ENCODE measurements at regions not wholly inside any gene's neighbourhood (a gene's known extent, or its start where the extent isn't known, plus 50 kb on each side); places are given as distances from the start of the nearest gene placed in this dataset.

DNA sequence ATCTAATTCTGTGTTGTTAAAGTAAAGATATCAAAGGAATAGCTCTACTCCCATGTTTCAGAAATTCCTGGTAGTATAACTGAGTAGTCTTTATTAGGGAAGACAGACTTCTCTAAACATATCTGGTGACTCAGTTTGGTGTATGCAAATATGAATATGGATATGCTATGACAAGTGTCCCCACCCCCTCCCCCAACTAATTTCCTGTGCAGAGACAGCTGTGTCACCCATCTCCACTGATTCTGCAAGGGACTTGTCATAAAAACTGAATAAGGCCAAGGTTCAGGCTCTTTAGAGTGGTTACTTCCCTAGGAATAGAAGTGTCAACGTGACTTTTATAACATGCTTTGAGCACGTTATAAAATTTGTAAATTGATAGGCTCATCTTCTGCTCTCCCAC is 429.1 kb downstream of the DAD1 start:
- intact Hi-C loops (cut with DNase I), result no loop called here
- no peak for DNase-seq (ENCODE audit: low spot score)
- ATAC-seq, result no peak

- intact Hi-C loops (cut with DNase I), result no loop called here
- DNase-seq (ENCODE audit: low spot score), result no peak
- no peak for ATAC-seq
Observed at GRCh38 chr14:22159099-22159498, 429.9 kb downstream of the DAD1 start.

- intact Hi-C loops (cut with DNase I), result no loop called here
- ATAC-seq (no peak), DNase-seq (ENCODE audit: low spot score) (no peak)
Observed at GRCh38 chr14:22158560-22158959, 430.5 kb downstream of the DAD1 start.

- ATAC-seq (no peak), DNase-seq (ENCODE audit: low spot score) (no peak)
- intact Hi-C loops (cut with DNase I), result no loop called here
Observed at GRCh38 chr14:22155571-22155970, 433.5 kb downstream of the DAD1 start.

GRCh38 chr14:22152903-22153302 is 436.1 kb downstream of the DAD1 start:
- intact Hi-C loops (cut with DNase I), result no loop called here

GRCh38 chr14:22152161-22152870 is 436.7 kb downstream of the DAD1 start:
- no peak for ATAC-seq
- no peak for DNase-seq (ENCODE audit: low spot score)
- intact Hi-C loops (cut with DNase I), result no loop called here

More at GRCh38 chr14:22152903-22153302, 436.1 kb downstream of the DAD1 start:
- DNase-seq (ENCODE audit: low spot score), result no peak
- ATAC-seq, result no peak

- DNase-seq (ENCODE audit: low spot score), result no peak
- intact Hi-C loops (cut with DNase I), result no loop called here
- ATAC-seq, result no peak
Observed at GRCh38 chr14:22151121-22151520, 437.9 kb downstream of the DAD1 start.

GRCh38 chr14:22149058-22149457 is 440.0 kb downstream of the DAD1 start:
- intact Hi-C loops (cut with DNase I), result no loop called here
- DNase-seq (ENCODE audit: low spot score) (no peak), ATAC-seq (no peak)

- intact Hi-C loops (cut with DNase I), result no loop called here
- DNase-seq (ENCODE audit: low spot score) (no peak), ATAC-seq (no peak)
Observed at GRCh38 chr14:22147716-22148115, 441.3 kb downstream of the DAD1 start.

GRCh38 chr14:22143363-22143762 is 445.7 kb downstream of the DAD1 start:
- no peak for ATAC-seq
- intact Hi-C loops (cut with DNase I), result no loop called here
- DNase-seq (ENCODE audit: low spot score), result no peak

DNA sequence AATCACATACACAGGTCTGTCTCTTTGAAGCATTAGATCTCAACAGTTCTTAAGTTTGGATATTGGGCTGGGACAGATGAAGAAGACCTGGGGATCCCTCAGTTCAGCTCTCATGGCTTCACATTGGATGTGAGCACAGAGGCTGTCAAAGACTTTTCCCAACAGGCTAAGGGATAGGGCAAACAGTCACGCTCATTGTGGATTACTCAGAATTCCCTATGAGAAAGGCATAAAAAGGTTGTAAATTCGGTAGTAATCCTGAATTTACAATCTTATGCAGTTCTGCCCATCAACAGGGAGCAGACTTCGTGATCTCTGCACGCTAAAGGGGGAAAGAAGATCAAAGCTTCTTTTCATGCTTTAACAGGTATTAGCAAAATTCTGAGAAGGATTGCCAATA is 448.4 kb downstream of the DAD1 start:
- DNase-seq (ENCODE audit: low spot score) (no peak), ATAC-seq (no peak)
- intact Hi-C loops (cut with DNase I), result no loop called here

DNA sequence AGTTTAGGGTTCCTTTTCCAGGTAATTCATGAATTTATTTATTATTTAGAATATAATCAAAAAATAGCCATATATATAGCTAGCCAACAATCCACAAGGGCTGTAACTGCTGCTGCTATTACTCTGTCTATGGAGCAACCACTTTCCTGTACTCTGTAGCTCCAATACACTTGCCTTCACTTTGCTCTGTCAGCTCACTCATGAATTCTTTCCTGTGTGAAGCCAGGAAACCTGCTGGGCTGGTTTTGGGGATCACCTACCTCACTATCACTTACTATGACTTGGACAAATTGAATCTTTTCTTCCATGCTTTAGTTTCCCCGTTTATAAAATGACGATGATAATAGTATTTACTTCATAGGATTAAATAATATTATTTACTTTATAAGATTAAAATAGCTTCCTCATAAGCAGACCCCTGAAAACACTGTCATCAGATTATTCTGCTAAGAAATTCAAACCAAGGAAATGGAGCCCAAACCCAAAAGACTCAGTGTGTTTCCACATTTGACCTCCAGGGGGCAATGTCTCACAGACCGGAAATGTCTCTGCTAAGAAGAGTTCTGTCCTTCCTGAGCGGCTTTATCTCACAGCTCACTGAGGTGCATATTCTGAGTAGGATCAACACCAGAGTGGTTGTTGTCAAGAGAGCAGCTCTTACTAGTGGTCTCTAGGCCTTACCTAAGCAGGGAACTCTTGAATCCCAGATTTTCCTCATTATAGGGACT is 457.1 kb downstream of the DAD1 start:
- DNase-seq (ENCODE audit: low spot score) (no peak), ATAC-seq (no peak)
- intact Hi-C loops (cut with DNase I), result no loop called here

DNA sequence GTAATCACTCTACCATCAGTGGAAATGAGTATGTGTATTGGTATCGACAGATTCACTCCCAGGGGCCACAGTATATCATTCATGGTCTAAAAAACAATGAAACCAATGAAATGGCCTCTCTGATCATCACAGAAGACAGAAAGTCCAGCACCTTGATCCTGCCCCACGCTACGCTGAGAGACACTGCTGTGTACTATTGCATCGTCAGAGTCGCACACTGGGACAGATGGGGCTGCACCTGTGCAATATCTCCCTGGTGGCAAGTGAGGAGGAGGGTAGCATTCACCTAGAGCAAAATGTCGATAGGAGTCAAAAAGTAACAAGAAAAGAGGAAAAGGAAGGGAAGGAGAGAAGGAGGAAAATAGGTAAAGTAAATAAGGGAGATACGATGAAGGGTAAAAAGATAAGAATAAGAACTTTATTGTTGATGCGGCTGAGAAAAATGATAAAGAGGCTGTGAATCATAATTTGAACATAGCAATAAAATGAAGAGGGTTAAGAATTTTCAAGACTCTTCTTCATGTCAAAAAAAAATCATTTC is 450.5 kb upstream of the OR4E1 start:
- intact Hi-C loops (cut with DNase I), result no loop called here
- DNase-seq (ENCODE audit: low spot score) (no peak), ATAC-seq (no peak)

- intact Hi-C loops (cut with DNase I), result no loop called here
- no peak for ATAC-seq
Observed at GRCh38 chr14:22122829-22123560, 449.4 kb upstream of the OR4E1 start.

DNA sequence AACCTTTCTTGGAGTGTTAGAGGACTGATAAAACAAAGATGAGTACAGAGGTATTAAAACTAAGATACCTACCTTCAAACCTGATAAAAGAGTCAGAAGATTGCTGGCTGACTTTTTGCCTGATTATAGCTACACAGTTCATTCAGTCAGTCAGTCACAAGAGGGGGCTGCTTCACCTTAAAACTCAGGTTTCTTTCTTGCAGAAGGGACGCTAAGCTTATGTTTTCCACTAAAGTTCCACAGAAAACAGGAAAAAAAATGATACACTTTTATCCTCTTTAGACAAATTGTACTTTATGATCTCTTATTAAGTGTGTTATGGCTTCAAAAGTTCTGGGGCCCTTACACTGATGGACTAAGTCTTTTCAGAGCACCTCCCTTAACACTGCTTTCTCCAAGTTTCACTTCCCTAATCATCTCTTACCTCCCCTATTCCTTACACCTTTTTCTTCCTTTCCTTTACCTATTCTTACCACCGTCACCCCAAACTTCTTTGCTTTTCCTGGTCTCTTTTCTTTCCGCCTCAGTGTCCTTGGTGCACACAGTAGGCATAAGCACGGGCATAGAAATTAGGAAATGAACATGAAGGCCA is 448.7 kb upstream of the OR4E1 start:
- intact Hi-C loops (cut with DNase I), result no loop called here
- no peak for DNase-seq (ENCODE audit: low spot score)
- no peak for ATAC-seq

More at GRCh38 chr14:22122829-22123560, 449.4 kb upstream of the OR4E1 start:
- no peak for DNase-seq (ENCODE audit: low spot score)

GRCh38 chr14:22118899-22119477 is 445.4 kb upstream of the OR4E1 start:
- ATAC-seq, result no peak
- DNase-seq (ENCODE audit: low spot score), result no peak
- intact Hi-C loops (cut with DNase I), result no loop called here

- DNase-seq (ENCODE audit: low spot score) (no peak), ATAC-seq (no peak)
- intact Hi-C loops (cut with DNase I), result no loop called here
Observed at GRCh38 chr14:22113401-22113800, 439.8 kb upstream of the OR4E1 start.

DNA sequence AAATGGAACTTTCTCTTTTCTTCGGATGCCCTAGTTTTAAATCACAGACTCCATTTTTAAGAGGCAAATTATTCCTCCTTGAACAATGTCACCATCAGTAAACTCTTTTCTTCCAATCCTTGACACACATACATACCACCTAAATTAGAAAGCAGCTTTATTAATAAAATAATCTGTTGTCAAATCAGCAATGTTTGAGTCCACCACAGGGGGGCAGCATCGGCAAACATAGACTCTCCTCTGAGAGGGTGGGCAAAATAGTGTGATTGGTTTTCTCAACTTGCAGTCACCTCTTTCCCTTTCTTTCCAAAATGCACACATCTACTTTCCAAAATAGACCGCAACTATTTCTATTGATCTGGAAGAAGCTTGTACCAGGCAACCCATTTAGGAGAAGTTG is 438.4 kb upstream of the OR4E1 start:
- intact Hi-C loops (cut with DNase I), result no loop called here
- DNase-seq (ENCODE audit: low spot score) (no peak), ATAC-seq (no peak)

GRCh38 chr14:22107753-22108152 is 434.1 kb upstream of the OR4E1 start:
- DNase-seq (ENCODE audit: low spot score) (no peak), ATAC-seq (no peak)

More at GRCh38 chr14:22107753-22108152, 434.1 kb upstream of the OR4E1 start:
- intact Hi-C loops (cut with DNase I), result no loop called here
